Frontal cortex (tissue), 3 donors: ENCODE measurements at regions not wholly inside any gene's neighbourhood (a gene's known extent, or its start where the extent isn't known, plus 50 kb on each side); places are given as distances from the start of the nearest gene placed in this dataset.

Experiments used
- DNase-seq, 2 donors: peaks; one replicate each; pipeline ENCODE4 v3.0.0; 2012; ENCODE audit warnings: low spot score in 2 of 2
- FAIRE-seq: peaks from 2 replicates; lab custom pipeline; 2012; peaks lifted over from hg19 to GRCh38; lab: Jason Lieb, UNC
- donor health status: control.
- donor health status: control.
- donor health status: control.

DNA sequence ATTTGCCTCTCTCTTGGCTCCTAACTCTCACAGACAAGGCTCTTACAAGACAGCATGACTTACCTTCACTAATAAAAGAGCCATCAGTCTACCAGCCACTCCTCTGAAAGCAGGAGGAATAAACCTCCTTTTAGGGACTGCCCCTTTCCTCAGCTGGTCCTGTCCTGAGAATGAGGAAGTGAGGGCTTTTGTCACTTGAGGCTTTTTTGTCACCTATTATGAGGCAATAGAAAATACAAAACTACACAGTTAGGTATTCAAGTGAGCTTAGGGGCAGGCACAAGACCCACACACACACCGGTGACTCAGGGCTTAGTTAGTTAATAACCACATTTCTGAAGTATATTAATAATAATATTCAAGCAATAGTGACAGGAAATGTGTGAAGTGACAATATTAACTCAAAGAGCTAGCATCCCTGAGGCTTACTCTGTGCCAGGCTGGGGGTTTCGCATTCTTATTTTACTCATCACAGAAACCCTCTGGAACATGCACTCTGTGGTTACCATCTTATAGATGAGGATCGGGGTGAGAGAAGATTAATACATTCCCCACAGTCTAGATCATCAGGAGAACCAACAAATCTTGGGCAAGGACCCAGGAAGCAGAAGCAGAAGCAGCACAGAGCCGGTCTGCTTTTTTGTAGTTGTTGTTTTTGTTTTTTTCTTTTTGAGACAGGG, 379.9 kb downstream of the LIG4 start:
- FAIRE-seq: no peak
- no peak for DNase-seq

DNA sequence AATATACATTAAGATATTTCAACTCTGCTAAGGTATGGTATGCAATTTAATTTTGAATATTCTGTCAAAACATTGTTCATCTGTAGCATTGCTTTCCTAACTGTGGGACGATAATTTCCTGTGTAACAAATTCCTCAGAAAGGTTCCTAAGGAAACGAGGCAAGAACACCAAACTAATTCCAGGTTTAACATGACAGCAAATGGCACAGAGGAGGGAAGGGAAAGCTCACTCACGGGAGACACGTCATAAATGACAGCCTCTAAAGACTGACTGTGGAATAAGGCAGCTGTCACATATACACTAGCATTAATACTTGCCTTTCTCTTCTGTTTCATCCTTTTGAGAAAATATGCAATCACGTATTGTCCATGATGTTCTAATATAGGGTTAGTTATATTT, 380.6 kb downstream of the LIG4 start:
- no peak for DNase-seq
- FAIRE-seq: no peak

DNA sequence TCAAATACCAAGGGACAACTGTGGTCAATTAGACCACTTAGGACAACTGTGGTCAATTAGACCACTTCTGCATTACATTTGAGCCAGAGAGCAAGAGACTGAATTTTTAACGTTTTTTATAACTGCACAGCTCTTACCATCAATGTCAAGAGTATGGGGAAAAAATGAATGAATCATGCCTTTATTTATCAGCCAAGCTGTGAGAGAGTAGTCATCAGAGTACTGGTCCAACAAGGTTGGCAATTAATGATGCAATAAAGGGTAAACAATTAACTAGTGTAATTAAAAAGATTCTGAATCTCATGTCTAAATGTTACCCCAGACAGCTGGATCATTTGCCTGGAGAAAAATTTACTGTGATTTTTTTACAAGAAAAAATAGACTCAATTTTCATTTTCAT, 381.1 kb downstream of the LIG4 start:
- no peak for FAIRE-seq

DNA sequence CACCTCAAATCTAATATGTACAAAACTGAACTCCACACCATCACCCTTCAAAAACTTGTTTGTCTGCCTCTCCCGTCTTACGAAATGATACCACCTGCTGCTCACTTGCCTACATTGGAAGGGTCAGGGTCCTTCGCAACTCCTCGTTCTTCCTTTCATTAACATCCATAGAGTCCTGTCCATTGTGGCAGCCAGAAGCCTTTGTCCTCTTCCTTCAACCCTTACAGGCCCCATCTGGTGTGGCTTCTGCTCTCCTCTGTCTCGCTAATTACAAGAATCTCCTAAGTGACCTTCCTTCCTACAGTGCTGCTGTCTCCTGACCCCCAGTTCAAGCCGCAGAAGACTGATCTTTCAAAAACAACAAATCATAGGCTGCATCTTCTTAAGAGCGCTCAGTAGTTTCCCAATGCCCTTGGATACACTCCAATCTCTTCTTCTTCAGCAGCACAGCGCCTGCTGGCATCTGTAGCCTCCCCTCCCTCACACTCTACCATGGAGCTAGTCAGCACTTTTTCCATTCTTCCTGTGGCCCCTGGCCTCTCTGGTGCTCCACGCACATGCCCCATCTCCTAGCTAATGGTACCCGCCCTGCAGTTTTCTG, 382.7 kb downstream of the LIG4 start:
- DNase-seq (no peak), FAIRE-seq (no peak)

More for the DNA sequence above, 381.1 kb downstream of the LIG4 start:
- no peak for DNase-seq

DNA sequence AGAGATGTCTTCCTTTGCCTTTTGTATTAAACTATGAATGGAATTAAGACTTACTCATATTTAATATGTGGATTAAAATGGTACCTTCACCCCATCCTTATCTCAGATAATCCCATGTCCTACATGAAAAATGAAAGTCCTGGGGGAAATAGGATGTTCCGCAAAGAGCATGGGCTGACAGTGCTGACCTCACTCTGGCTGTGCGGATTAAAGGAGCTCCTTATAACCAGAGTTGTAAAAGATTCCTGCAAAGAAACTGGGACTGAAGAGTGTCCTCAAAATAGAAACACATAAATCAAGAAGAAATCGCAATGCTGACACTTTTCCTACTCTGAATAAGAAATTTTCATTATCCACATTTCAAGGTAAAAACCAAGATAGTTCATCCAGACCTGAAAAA, 384.5 kb downstream of the LIG4 start:
- no peak for DNase-seq
- FAIRE-seq: no peak

DNA sequence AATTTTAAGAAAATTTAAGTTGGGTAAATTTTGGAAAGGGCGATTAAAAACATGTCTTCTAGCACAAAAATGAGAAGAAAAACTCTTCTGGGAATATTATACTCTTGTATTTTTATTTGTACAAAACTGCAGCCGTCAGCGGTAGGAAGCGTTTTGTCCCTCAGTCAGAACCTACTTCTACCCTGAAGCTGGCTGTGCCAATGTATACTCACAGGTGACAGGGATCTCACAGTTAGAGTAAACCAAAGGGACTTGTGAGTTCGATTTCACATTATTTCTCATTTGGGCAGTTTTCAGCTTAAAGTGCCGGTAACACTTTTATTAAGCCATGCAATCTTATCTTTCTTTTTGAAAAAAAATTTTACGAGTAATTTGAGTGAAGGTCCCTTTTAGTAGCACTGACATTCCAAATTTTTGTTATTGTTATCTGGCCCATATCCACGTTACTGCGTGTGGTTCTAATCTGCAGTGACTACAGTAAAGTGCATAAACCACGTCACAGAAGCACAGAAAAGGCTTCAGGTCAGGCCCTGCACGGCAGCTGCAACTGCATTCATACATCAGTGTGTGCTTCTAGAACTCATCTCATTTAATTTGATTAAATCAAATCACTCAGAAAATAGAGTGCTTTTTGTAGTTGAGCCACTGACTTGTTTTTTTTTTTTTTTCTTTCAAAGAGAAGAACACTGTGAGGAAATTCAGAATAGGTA, 387.3 kb downstream of the LIG4 start:
- DNase-seq (no peak), FAIRE-seq (no peak)

DNA sequence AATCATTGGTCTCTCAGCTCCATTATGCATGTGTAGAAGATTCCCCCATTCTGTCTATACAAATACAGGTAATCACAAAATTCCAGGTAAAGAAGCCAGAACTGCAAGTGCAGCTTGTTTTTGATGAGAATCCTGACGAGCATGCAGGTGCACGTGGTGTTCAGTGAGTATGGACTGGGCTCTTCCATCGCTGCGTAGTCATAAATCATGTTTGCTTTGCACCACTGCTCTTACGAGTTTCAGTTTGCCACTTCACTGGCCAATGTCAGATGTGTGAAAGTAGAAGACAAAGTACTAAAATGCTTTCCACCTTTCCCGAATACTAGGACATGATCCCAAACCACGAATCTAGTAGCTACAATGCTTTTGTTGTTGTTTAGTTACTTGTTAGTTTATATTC, 390.7 kb downstream of the LIG4 start:
- no peak for FAIRE-seq
- DNase-seq: no peak

DNA sequence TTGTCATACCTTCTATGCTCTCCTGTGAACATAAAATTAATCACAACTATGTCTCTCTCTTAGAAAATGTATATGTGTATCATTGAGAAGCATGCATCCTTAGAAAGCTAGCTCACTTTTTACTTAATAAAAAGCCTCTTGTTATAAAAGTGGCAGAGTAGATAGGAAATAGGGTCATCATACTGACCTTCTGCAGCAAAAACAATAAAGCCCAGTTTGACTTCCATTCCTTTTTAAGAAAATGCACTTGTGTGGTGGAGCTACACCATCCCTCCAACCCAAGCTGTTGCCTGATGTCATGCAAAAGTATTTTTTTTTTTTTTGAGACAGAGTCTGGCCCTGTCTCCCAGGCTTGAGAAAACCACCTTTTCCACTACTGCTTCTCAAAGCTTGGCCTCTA, 393.3 kb downstream of the LIG4 start:
- DNase-seq (no peak), FAIRE-seq (no peak)

DNA sequence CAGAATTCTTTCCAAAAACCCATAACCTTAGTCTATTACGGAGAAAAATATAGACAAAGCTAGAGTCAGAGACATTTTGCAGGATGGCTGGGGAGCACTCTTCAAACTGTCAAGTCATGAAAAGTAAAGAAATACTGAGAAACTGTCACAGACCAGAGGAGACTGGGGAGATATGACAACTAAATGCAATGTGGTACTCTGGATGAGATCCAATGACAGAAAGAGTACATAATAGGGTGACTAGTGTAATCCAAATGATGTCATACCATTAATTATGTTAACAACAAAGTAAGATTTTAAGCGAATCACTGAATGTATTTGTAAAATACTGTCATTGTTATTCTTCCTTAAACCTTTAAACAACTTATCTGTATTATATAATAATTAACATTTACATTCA, 393.8 kb downstream of the LIG4 start:
- FAIRE-seq: no peak
- no peak for DNase-seq

DNA sequence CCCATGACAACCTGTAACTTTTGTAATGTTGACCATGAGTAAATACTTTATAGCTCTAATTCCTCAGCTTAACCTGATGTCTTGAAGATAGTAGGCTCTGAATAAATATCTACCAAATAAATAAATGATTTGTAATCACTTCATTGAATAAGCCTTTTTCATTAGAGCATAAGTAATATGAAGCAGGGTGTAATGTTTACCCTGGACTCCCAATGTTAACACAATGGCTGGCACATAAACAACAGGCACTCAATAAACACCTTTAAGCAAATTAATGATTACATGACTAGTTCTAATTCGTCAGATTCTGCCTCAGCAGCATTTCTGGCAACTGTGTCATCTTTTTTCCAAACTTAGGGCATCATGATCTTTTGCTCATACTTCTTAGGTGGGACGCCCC, 396.3 kb downstream of the LIG4 start:
- no peak for FAIRE-seq
- DNase-seq: no peak

DNA sequence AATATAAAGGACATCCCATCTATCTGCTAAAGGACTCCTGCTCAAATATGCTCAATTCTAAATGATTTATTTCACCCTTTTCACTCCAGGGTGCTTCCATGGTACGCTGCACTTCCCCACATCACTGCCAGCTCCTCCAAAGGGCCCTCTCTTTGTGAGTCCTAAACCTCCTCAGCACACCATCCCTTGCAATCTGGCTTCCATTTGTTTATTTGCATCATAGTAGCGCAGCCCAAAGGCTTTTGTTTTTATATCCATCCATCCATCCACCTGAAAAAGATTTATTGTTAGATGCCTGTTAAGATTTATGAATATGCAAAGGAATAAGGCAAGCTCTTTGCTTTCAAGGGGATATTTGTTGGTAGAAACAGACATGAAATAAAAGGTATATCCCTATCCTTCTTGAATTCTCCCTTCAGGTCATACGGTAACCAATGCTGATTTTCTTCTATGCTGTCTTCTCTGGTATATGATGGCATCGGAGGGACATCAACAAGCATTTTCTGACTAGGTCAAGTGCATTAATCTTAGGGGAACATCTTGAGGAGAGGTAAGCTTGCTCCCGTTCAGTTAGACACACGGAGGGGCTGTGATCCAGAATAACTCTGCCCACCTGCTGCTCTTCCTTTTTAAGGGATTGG, 397.6 kb downstream of the LIG4 start:
- DNase-seq (no peak), FAIRE-seq (no peak)

DNA sequence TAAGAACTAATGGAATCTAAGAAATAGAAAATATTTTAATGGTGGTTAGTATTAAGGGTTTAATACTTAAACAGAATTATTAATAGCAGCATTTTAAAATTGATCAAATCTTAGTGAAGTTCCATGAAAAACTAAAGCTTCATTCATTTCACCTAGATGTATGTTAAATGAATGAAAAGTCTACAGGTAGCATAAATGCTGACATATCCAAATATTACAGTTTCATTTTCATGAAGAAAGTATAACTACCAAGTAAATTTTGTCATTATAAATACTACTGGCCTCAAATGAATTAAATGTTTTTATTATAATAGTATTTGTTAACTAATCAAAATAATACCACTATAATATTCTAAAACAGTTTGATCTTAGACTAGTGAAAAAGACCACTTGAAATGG, 403.3 kb downstream of the LIG4 start:
- no peak for DNase-seq
- FAIRE-seq: no peak

DNA sequence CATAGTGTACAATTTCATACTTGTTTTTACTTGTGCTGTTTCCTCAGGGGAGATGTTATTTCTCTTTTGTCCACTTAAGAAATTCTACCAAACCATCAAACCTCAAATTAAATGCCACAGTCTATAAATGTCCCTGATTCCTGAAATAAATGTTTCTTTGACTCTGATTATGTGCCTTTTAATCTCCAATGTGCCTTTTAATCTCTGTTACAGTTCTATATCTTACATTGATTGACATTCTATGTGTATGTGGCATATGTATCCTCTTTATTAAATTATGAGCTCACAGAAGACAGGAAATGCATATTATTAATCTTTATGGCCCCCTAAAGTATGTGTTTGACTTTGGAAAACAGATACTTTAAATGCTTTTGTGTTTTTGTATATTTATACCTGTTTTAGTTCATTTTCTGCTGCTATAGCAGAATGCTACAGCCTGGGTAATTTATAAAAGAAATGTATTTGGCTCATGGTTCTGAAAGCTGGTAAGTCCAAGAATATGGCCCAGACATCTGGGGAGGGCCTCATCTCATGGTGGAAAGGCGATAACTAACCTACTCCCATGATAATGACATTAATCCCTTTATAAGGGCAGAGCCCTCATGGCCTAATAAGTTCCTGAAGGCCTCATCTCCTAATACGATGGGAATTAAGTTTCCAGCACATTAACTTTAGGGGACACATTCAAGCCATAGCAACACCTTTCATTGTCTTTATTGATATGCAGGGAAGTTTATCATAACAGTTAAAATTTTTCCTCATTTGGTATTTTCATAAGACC, 403.9 kb downstream of the LIG4 start:
- DNase-seq: no peak
- no peak for FAIRE-seq

DNA sequence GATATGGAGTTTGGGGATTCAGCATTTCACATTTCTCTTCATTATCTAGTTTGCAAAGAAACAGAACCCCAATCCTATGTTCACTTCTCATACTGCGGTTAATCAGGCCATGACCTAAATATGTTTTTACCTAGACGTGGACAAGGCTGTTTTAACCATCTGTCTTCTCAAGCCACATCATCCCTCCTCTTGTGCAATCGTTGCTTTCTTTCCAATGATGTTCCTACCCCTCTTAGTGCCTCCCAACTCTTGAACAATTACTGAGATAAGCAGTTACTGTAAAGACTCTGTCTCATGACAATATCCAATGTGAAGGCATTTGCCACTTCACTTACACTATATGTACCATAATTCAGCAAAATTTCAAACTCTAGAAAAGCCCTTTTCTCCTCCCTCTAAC, 406.2 kb downstream of the LIG4 start:
- FAIRE-seq (no peak), DNase-seq (no peak)

DNA sequence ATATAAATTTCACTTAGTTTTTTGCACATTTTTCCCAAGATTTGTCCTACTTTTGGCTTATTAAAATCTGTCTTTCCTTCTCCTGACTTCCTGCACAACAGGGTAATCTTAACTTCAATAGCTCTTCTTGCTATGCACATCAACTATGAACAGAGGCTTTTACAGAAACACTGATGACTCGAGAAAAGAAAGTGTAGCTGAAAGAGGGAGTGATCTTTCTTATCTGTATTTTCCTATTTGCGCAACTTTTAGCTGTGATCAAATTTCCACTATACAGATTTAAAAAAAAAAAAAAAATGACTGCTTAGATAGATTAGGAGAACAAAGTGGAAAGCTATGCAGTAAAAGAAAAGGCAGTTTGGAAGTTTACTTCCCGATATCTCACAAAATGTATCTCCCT, 406.9 kb downstream of the LIG4 start:
- DNase-seq (no peak), FAIRE-seq (no peak)

DNA sequence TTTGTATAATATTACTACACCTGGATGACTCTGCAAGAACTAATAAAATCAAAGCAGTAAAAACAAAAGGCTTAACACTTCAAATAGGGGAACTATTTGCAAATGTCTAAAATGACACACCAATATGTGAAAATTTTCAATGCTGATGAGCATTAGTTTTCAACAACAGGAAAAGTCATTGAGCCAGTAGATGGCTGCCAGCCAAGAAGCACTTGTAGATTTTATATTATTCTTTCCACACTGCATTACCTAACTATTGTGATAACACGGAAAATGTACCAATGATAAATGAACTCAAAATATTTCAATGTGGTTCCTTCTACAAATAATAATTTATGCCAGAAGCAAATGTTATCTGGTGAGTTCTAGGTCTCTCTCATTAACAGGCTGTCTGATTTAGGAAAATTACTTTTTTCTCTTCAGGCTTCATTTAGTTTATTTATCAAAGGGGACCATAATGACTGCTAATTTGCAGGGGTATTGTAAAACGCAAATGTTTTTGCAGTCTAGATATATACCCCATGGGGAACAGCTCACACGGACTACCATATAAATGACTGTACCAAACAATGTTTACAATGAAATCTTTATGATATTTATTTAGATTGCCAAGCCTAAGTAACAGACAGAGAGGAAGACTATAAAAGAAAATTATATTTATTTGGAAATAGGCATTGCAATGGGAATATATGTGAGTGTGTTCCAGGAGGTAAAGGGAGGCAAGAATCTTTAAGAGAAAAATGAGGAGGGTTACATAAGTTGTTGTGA, 407.8 kb downstream of the LIG4 start:
- FAIRE-seq (no peak), DNase-seq (no peak)

DNA sequence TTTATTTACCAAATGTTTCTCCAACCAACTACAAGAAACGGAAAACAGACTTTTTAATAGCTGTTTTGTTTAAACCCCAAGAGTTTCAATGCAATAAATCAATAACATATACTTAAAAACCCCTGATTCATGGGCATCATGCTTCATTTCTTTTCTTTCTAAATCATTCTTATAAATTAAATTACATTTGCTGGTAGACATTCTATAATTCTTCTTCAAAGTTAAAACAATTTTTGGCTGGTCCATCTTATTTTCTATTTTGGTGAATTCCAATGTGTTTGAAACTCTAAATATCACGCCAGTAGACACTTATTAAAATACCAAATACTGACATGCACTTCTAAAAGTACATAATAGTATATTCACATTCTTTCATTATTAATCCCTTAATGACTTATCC, 408.6 kb downstream of the LIG4 start:
- FAIRE-seq (no peak), DNase-seq (no peak)

DNA sequence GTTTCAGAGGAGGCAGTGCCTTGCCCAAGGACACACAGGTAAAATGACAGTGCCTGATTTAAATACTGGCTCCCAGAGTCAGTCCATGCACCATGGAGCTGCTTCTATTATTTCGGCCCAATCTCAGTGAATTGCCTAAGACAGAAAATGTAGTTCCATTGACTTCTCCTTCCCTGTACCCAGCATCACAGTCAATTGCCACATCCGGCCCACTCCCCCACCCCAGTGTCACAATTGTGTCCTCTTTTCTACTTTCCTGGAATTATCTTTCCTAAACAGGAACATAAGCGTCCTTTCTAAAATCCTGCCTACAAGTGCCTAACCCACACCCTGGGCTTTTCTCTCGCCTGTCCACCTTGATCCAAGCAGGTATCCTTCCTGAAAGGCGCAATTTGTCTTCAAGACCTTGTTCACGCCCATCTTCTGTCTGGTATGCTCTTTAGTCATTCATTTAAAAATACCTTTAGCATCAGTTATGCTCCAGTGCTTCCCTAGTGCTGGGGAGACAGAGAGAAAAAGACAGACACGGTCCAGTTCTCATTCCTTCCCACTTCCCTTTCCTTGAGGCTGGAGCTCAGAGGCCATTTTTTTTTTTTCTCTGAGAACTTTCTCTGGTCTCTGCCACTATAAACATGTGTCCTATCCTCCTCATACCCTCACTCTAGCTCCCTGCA, 411.4 kb downstream of the LIG4 start:
- FAIRE-seq (no peak), DNase-seq (no peak)

DNA sequence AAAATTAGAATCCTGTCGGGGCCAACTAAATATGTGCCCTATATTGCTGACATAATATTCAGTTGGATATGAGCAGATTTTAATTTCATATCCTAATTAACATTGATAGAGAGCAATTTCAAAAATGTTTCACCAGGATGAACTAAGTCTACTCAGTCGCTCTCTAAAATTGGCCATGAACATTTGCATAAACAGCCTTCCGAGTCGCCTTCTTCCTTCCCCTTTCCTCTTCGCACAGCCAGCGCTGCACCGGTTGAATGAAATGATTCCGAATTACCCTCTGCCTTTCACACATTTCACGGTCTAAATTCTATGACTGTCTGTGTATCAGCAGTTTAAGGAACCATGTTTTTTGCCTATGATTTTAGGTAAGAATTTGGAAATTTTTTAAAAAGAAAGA, 413.7 kb downstream of the LIG4 start:
- DNase-seq (no peak), FAIRE-seq (no peak)
